Neural cell (in vitro differentiated cells): ENCODE measurements at regions not wholly inside any gene's neighbourhood (a gene's known extent, or its start where the extent isn't known, plus 50 kb on each side); places are given as distances from the start of the nearest gene placed in this dataset.

Experiments used
- H2AFZ ChIP-seq: fragments of 200-600, 300-800 bp; sonication (generic), shearing (Covaris generic); 2 replicates; pipeline ENCODE4 v1.6.0; 2014; ENCODE audit warnings: low read depth, mild to moderate bottlenecking, antibody characterized with exemption, low read length, moderate library complexity
- H3F3A ChIP-seq: fragments of 200-600 bp; shearing (Covaris generic); 2 replicates; pipeline ENCODE4 v1.6.1; 2016; ENCODE audit warnings: mild to moderate bottlenecking, moderate library complexity, mixed read lengths, antibody characterized with exemption, low read length; ENCODE audit not compliant: insufficient read depth, poor library complexity, severe bottlenecking
- H3K27ac ChIP-seq: fragments of 200-600, 300-800 bp; sonication (generic), shearing (Covaris generic); 2 replicates; pipeline ENCODE4 v1.5.1; 2014; ENCODE audit warnings: mild to moderate bottlenecking, low read length, moderate library complexity
- H3K27me3 ChIP-seq: fragments of 300-800, 200-600 bp; sonication (generic), shearing (Covaris generic); 2 replicates; pipeline ENCODE4 v1.6.0; 2014; ENCODE audit warnings: mild to moderate bottlenecking, low read depth, low read length, moderate library complexity; ENCODE audit not compliant: insufficient read depth
- H3K36me3 ChIP-seq: fragments of 300-800, 200-600 bp; sonication (generic), shearing (Covaris generic); 2 replicates; pipeline ENCODE4 v1.5.1; 2014; ENCODE audit warnings: mild to moderate bottlenecking, antibody characterized with exemption, low read length, moderate library complexity; ENCODE audit not compliant: insufficient read depth
- H3K4me2 ChIP-seq: fragments of 300-800, 200-600 bp; sonication (generic), shearing (Covaris generic); 2 replicates; pipeline ENCODE4 v1.6.0; 2014; ENCODE audit warnings: mild to moderate bottlenecking, low read length
- H3K4me3 ChIP-seq: fragments of 300-800, 200-600 bp; sonication (generic), shearing (Covaris generic); 2 replicates; pipeline ENCODE4 v1.5.1; 2014; ENCODE audit warnings: mild to moderate bottlenecking, low read length, moderate library complexity
- H3K79me2 ChIP-seq: fragments of 200-600 bp; shearing (Covaris generic); replicated peaks from 2 replicates; pipeline ENCODE4 v1.6.0; 2014; ENCODE audit warnings: mild to moderate bottlenecking, low read length, moderate library complexity; ENCODE audit not compliant: insufficient read depth
- H3K9ac ChIP-seq: fragments of 300-800, 200-600 bp; sonication (generic), shearing (Covaris generic); 2 replicates; pipeline ENCODE4 v1.6.1; 2016; ENCODE audit warnings: mild to moderate bottlenecking, low read length, mixed read lengths
- H3K9me2 ChIP-seq: fragments of 200-600 bp; shearing (Covaris generic); 2 replicates; pipeline ENCODE4 v1.6.1; 2016; ENCODE audit warnings: mild to moderate bottlenecking, low read length, mixed read lengths; ENCODE audit not compliant: insufficient read depth
- H3K9me3 ChIP-seq: fragments of 200-600, 300-800 bp; sonication (generic), shearing (Covaris generic); 2 replicates; pipeline ENCODE4 v1.6.1; 2016; ENCODE audit warnings: mild to moderate bottlenecking, mixed run types, low read length, moderate library complexity, mixed read lengths
- H4K20me1 ChIP-seq: fragments of 200-600 bp; shearing (Covaris generic); 2 replicates; pipeline ENCODE4 v1.6.1; 2016; ENCODE audit warnings: mild to moderate bottlenecking, mixed run types; ENCODE audit not compliant: insufficient read depth
- EP300 ChIP-seq: fragments of 450-650 bp; conservative IDR thresholded peaks from 2 replicates; pipeline ENCODE4 v1.6.1; 2014; ENCODE audit warnings: antibody characterized with exemption, mild to moderate bottlenecking, moderate library complexity; ENCODE audit not compliant: poor library complexity, severe bottlenecking
- EZH2 ChIP-seq: fragments of 200-600, 300-800 bp; shearing (Covaris generic), sonication (generic); IDR thresholded peaks from 2 replicates; pipeline ENCODE4 v1.6.1; 2014; ENCODE audit warnings: antibody characterized with exemption, low read length, borderline replicate concordance, mild to moderate bottlenecking; ENCODE audit not compliant: insufficient read depth, poor library complexity, severe bottlenecking
- MXI1 ChIP-seq: fragments of 450-650 bp; conservative IDR thresholded peaks from 2 replicates; pipeline ENCODE4 v1.6.1; 2014; ENCODE audit warnings: antibody characterized with exemption, mild to moderate bottlenecking; ENCODE audit not compliant: poor library complexity, severe bottlenecking
- POLR2AphosphoS5 ChIP-seq: IDR thresholded peaks from 2 replicates; pipeline ENCODE4 v1.6.1; 2012
- RAD21 ChIP-seq: fragments of 450-650 bp; conservative IDR thresholded peaks from 2 replicates; pipeline ENCODE4 v1.6.1; 2014; ENCODE audit warnings: antibody characterized with exemption, mild to moderate bottlenecking, moderate library complexity
- SMC3 ChIP-seq: fragments of 450-650 bp; conservative IDR thresholded peaks from 2 replicates; pipeline ENCODE4 v1.6.1; 2014; ENCODE audit warnings: antibody characterized with exemption, mild to moderate bottlenecking, moderate library complexity; ENCODE audit not compliant: poor library complexity
- TAF1 ChIP-seq: IDR thresholded peaks from 2 replicates; pipeline ENCODE4 v1.6.1; 2012; ENCODE audit warnings: low read depth
- TF ChIP-seq, protein P1 (sequence below): IDR thresholded peaks from 2 replicates; pipeline ENCODE4 v1.6.1; 2012; ENCODE audit warnings: borderline replicate concordance
- TF ChIP-seq, protein P2 (sequence below): fragments of 450-650 bp; IDR thresholded peaks from 2 replicates; pipeline ENCODE4 v1.5.1; 2014; ENCODE audit warnings: antibody characterized with exemption, mild to moderate bottlenecking, moderate library complexity; ENCODE audit not compliant: poor library complexity, severe bottlenecking

GRCh38 chr20:63100174-63100925 is 93.6 kb upstream of the BHLHE23 start:
- Histone ChIP-seq H3K9ac (no peak overlapping the region), H3F3A (no peaks in the 10 kb centered on the region), H3K79me2 (no peaks in the 10 kb centered on the region), H2AFZ (no peak overlapping the region), H3K9me2 (no peaks in the 10 kb centered on the region), H3K4me3 (no peak overlapping the region), H3K27me3 (peaks cover 35% of the 10 kb centered on the region), H3K27ac (no peak overlapping the region), H3K4me2 (no peak overlapping the region), H3K36me3 (no peaks in the 10 kb centered on the region), H4K20me1 (no peaks in the 10 kb centered on the region), H3K9me3 (no peaks in the 10 kb centered on the region)
- TF ChIP-seq TAF1 = no peak
- TF ChIP-seq EZH2 = no peak
- no peak for TF ChIP-seq MXI1
- TF ChIP-seq RAD21 = no peak
- TF ChIP-seq SMC3 = no peak
- TF ChIP-seq, protein P1, sequence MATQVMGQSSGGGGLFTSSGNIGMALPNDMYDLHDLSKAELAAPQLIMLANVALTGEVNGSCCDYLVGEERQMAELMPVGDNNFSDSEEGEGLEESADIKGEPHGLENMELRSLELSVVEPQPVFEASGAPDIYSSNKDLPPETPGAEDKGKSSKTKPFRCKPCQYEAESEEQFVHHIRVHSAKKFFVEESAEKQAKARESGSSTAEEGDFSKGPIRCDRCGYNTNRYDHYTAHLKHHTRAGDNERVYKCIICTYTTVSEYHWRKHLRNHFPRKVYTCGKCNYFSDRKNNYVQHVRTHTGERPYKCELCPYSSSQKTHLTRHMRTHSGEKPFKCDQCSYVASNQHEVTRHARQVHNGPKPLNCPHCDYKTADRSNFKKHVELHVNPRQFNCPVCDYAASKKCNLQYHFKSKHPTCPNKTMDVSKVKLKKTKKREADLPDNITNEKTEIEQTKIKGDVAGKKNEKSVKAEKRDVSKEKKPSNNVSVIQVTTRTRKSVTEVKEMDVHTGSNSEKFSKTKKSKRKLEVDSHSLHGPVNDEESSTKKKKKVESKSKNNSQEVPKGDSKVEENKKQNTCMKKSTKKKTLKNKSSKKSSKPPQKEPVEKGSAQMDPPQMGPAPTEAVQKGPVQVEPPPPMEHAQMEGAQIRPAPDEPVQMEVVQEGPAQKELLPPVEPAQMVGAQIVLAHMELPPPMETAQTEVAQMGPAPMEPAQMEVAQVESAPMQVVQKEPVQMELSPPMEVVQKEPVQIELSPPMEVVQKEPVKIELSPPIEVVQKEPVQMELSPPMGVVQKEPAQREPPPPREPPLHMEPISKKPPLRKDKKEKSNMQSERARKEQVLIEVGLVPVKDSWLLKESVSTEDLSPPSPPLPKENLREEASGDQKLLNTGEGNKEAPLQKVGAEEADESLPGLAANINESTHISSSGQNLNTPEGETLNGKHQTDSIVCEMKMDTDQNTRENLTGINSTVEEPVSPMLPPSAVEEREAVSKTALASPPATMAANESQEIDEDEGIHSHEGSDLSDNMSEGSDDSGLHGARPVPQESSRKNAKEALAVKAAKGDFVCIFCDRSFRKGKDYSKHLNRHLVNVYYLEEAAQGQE = no peak
- no peak for TF ChIP-seq EP300

DNA sequence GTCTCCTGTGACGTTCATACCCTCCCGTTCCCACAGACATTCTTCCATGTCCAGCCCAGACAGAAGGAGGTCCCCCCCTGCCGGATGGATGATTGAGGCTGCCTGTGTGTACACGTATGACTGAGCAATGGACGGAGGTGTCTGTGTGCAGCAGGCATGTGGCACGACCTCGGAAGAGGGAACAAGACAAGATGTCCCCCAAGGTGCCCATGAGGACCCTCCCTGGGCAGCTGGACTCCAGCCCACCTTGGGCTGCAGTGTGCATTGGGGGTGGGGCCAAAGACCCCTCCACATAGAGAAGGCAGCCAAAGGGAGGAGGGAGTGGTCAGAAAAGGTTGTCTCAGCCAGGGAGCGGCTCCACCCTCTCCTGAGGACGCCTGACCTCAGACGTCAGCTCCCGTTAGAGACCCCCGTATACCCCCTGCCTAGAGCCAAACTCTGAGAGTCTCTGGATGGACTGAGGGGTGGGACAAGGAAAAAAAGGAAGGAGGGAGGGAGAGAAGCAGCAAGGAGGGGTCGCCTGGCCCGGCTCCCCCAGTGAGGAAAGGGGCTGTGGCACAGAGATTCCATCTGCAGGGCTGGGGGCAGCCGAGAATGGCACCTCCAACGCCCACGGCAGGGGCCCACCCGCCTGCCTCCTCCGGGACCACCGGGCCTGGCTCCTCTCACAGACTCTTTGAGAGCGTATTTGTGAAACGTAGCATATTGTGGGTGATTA is 92.9 kb upstream of the BHLHE23 start:
- Histone ChIP-seq H3K36me3 (no peaks in the 10 kb centered on the region), H3K9me3 (no peaks in the 10 kb centered on the region), H3K27ac (no peak overlapping the region), H3K27me3 (peaks cover 35% of the 10 kb centered on the region), H3K4me2 (no peak overlapping the region), H3F3A (no peaks in the 10 kb centered on the region), H4K20me1 (no peaks in the 10 kb centered on the region), H3K9ac (no peak overlapping the region), H3K79me2 (no peaks in the 10 kb centered on the region), H3K9me2 (no peaks in the 10 kb centered on the region), H3K4me3 (no peak overlapping the region), H2AFZ (no peak overlapping the region)
- TF ChIP-seq, protein P2, sequence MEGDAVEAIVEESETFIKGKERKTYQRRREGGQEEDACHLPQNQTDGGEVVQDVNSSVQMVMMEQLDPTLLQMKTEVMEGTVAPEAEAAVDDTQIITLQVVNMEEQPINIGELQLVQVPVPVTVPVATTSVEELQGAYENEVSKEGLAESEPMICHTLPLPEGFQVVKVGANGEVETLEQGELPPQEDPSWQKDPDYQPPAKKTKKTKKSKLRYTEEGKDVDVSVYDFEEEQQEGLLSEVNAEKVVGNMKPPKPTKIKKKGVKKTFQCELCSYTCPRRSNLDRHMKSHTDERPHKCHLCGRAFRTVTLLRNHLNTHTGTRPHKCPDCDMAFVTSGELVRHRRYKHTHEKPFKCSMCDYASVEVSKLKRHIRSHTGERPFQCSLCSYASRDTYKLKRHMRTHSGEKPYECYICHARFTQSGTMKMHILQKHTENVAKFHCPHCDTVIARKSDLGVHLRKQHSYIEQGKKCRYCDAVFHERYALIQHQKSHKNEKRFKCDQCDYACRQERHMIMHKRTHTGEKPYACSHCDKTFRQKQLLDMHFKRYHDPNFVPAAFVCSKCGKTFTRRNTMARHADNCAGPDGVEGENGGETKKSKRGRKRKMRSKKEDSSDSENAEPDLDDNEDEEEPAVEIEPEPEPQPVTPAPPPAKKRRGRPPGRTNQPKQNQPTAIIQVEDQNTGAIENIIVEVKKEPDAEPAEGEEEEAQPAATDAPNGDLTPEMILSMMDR = no peak
- no peak for TF ChIP-seq EP300
- no peak for TF ChIP-seq SMC3
- no peak for TF ChIP-seq EZH2
- TF ChIP-seq TAF1 = no peak
- TF ChIP-seq, protein P1 = no peak
- TF ChIP-seq POLR2AphosphoS5 = no peak
- TF ChIP-seq RAD21 = no peak
- no peak for TF ChIP-seq MXI1
